ENCODE measurements at regions not wholly inside any gene's neighbourhood (a gene's known extent, or its start where the extent isn't known, plus 50 kb on each side); places are given as distances from the start of the nearest gene placed in this dataset.
A peak's percentile ranks its signal among the peaks of the same experiment; 100 is the strongest.

DNA sequence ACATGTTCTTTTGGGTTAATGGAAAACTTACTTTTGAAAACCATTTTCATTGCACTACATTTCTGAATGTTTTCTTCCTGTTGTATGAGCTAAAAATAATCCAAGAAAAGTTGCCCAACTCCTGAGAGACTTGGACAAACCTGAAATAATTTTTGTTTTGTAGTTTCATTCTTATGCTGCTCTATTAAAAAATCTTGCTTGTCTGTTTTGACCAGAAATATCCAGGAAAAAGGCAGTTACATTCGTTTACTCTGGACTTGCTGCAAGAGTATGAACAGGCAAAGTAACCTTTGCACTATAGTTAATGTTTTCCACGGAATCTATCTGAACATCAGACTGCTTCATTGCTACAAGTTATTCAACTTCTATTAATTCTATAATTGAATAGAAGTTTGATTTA, 200.1 kb upstream of the DAB2 start:
- H3K9ac ChIP-seq (ENCODE audit: low read length) = no peak overlapping the region
- no peak overlapping the region for H3K27ac ChIP-seq (ENCODE audit: low read depth, low read length)
- H3K27me3 ChIP-seq (ENCODE audit: insufficient read depth, low read length, poor library complexity) = no peaks in the 10 kb centered on the region
- no CpG with 5 or more reads among the region's 2 CpGs for WGBS (ENCODE audit: extremely low coverage, insufficient coverage, low lambda C conversion rate)
- H2BK15ac ChIP-seq (replicated peaks; ENCODE audit: low read depth) = no peak overlapping the region
- no peak overlapping the region for H2AK5ac ChIP-seq (ENCODE audit: low read length)
- no peak overlapping the region for H2BK120ac ChIP-seq (ENCODE audit: low read depth, low read length)
- H3K4me1 ChIP-seq (ENCODE audit: control insufficient read depth, low read depth, low read length) = no peaks in the 10 kb centered on the region
- H3K79me2 ChIP-seq (ENCODE audit: control insufficient read depth, insufficient read depth, low read length) = no peaks in the 10 kb centered on the region
- no peak overlapping the region for H3K23ac ChIP-seq (ENCODE audit: low read length)
- no peak for DNase-seq
- H3K4me2 ChIP-seq (ENCODE audit: low read length) = no peak overlapping the region
- H2BK5ac ChIP-seq (ENCODE audit: low read length) = no peak overlapping the region
- no peak overlapping the region for H3K56ac ChIP-seq (ENCODE audit: low read length)
- H3K36me3 ChIP-seq (ENCODE audit: control insufficient read depth, insufficient read depth, low read length) = no peaks in the 10 kb centered on the region
- H4K8ac ChIP-seq (ENCODE audit: low read depth, low read length) = no peak overlapping the region
- no peak overlapping the region for H3K4ac ChIP-seq (ENCODE audit: low read depth, low read length)
- H3K18ac ChIP-seq (ENCODE audit: low read length) = no peak overlapping the region
- H3K4me3 ChIP-seq (ENCODE audit: low read length) = no peak overlapping the region
- no peak overlapping the region for H4K5ac ChIP-seq (ENCODE audit: low read length)
- H3K79me1 ChIP-seq (ENCODE audit: low read length) = no peaks in the 10 kb centered on the region

DNA sequence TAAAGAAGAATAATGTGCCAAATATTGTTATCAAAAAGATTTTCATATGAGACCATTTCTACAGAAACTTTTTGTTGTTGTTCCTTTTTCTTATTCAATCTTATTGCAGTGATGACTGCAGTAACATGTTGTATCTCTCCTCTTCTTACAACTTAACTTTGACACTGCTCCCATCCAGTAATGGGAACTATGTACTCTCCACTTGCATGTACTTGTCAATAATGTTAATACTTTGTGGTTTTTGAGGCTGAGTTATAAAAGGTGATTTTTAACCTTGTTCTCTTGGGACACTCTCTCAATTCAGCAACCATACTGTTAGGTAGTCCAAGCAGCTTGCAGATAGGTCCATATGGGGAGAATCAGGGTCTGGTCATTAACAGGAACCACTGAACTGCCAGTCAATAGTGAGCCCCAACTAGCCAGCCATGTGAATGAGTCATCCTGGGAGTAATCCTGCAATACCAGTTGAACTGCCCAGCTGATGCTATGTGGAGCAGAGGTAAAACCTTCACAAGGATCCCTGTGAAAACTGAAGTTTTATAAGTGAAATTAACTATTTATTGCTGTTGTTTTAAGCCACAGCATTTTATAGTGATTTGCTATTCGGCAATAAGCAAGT, 199.6 kb upstream of the DAB2 start:
- Histone ChIP-seq H2BK15ac (replicated peaks; ENCODE audit: low read depth) (no peak overlapping the region), H2AK5ac (ENCODE audit: low read length) (no peak overlapping the region), H3K79me2 (ENCODE audit: control insufficient read depth, insufficient read depth, low read length) (no peaks in the 10 kb centered on the region), H3K9ac (ENCODE audit: low read length) (no peak overlapping the region), H3K4ac (ENCODE audit: low read depth, low read length) (no peak overlapping the region), H3K56ac (ENCODE audit: low read length) (no peak overlapping the region), H3K27ac (ENCODE audit: low read depth, low read length) (no peak overlapping the region), H3K4me3 (ENCODE audit: low read length) (no peak overlapping the region), H4K5ac (ENCODE audit: low read length) (no peak overlapping the region), H3K27me3 (ENCODE audit: insufficient read depth, low read length, poor library complexity) (no peaks in the 10 kb centered on the region), H2BK5ac (ENCODE audit: low read length) (no peak overlapping the region), H3K4me2 (ENCODE audit: low read length) (no peak overlapping the region), H3K18ac (ENCODE audit: low read length) (no peak overlapping the region), H3K79me1 (ENCODE audit: low read length) (no peaks in the 10 kb centered on the region), H3K23ac (ENCODE audit: low read length) (no peak overlapping the region), H2BK120ac (ENCODE audit: low read depth, low read length) (no peak overlapping the region), H3K36me3 (ENCODE audit: control insufficient read depth, insufficient read depth, low read length) (no peaks in the 10 kb centered on the region), H3K4me1 (ENCODE audit: control insufficient read depth, low read depth, low read length) (no peaks in the 10 kb centered on the region), H4K8ac (ENCODE audit: low read depth, low read length) (no peak overlapping the region)
- WGBS (ENCODE audit: extremely low coverage, insufficient coverage, low lambda C conversion rate) = no CpG with 5 or more reads among the region's 1 CpG
- peak; percentile 65 for DNase-seq

DNA sequence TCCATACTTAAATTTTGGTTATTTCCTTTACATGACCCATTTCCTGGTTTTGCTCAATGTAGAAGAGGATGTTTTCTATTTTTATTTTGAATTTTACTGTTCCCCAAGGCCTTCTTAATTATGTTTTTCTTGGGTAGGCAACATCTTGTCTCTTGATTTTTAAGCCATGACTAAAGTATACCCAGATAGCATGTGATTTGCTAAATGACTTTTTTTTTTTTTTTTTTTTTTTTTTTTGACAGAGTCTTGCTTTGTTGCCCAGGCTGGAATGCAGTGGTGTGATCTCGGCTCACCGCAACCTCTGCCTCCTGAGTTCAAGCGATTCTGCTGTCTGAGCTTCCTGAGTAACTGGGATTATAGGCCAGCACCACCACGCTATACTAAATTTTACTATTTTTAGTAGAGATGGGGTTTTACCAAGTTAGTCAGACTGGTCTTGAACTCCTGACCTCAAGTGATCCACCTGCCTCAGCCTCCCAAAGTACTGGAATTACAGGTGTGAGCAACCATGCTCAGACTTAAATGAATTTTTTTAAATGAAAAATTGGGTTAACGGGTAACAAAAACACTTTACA, 198.6 kb upstream of the DAB2 start:
- Histone ChIP-seq H3K4me3 (ENCODE audit: low read length) (no peak overlapping the region), H3K18ac (ENCODE audit: low read length) (no peak overlapping the region), H3K36me3 (ENCODE audit: control insufficient read depth, insufficient read depth, low read length) (no peaks in the 10 kb centered on the region), H3K56ac (ENCODE audit: low read length) (no peak overlapping the region), H3K4ac (ENCODE audit: low read depth, low read length) (no peak overlapping the region), H3K27ac (ENCODE audit: low read depth, low read length) (no peak overlapping the region), H2AK5ac (ENCODE audit: low read length) (no peak overlapping the region), H3K27me3 (ENCODE audit: insufficient read depth, low read length, poor library complexity) (no peaks in the 10 kb centered on the region), H2BK15ac (replicated peaks; ENCODE audit: low read depth) (no peak overlapping the region), H3K4me2 (ENCODE audit: low read length) (no peak overlapping the region), H3K23ac (ENCODE audit: low read length) (no peak overlapping the region), H2BK5ac (ENCODE audit: low read length) (no peak overlapping the region), H2BK120ac (ENCODE audit: low read depth, low read length) (no peak overlapping the region), H4K5ac (ENCODE audit: low read length) (no peak overlapping the region), H4K8ac (ENCODE audit: low read depth, low read length) (no peak overlapping the region), H3K79me1 (ENCODE audit: low read length) (no peaks in the 10 kb centered on the region), H3K79me2 (ENCODE audit: control insufficient read depth, insufficient read depth, low read length) (no peaks in the 10 kb centered on the region), H3K9ac (ENCODE audit: low read length) (no peak overlapping the region), H3K4me1 (ENCODE audit: control insufficient read depth, low read depth, low read length) (no peaks in the 10 kb centered on the region)
- no CpG with 5 or more reads among the region's 5 CpGs for WGBS (ENCODE audit: extremely low coverage, insufficient coverage, low lambda C conversion rate)
- no peak for DNase-seq

- Histone ChIP-seq H3K79me1 (ENCODE audit: low read length) (no peaks in the 10 kb centered on the region), H3K4me1 (ENCODE audit: control insufficient read depth, low read depth, low read length) (no peaks in the 10 kb centered on the region), H3K36me3 (ENCODE audit: control insufficient read depth, insufficient read depth, low read length) (no peaks in the 10 kb centered on the region), H3K27me3 (ENCODE audit: insufficient read depth, low read length, poor library complexity) (no peaks in the 10 kb centered on the region), H3K9ac (ENCODE audit: low read length) (no peak overlapping the region), H3K23ac (ENCODE audit: low read length) (no peak overlapping the region), H3K56ac (ENCODE audit: low read length) (no peak overlapping the region), H3K4me3 (ENCODE audit: low read length) (no peak overlapping the region), H2BK5ac (ENCODE audit: low read length) (no peak overlapping the region), H3K4me2 (ENCODE audit: low read length) (no peak overlapping the region), H4K8ac (ENCODE audit: low read depth, low read length) (no peak overlapping the region), H3K18ac (ENCODE audit: low read length) (no peak overlapping the region), H2BK120ac (ENCODE audit: low read depth, low read length) (no peak overlapping the region), H3K4ac (ENCODE audit: low read depth, low read length) (no peak overlapping the region), H4K5ac (ENCODE audit: low read length) (no peak overlapping the region), H2AK5ac (ENCODE audit: low read length) (no peak overlapping the region), H3K27ac (ENCODE audit: low read depth, low read length) (no peak overlapping the region), H3K79me2 (ENCODE audit: control insufficient read depth, insufficient read depth, low read length) (no peaks in the 10 kb centered on the region), H2BK15ac (replicated peaks; ENCODE audit: low read depth) (no peak overlapping the region)
- no CpG with 5 or more reads among the region's 6 CpGs for WGBS (ENCODE audit: extremely low coverage, insufficient coverage, low lambda C conversion rate)
- no peak for DNase-seq
Observed at GRCh38 chr5:39622281-39622680, 197.5 kb upstream of the DAB2 start.

DNA sequence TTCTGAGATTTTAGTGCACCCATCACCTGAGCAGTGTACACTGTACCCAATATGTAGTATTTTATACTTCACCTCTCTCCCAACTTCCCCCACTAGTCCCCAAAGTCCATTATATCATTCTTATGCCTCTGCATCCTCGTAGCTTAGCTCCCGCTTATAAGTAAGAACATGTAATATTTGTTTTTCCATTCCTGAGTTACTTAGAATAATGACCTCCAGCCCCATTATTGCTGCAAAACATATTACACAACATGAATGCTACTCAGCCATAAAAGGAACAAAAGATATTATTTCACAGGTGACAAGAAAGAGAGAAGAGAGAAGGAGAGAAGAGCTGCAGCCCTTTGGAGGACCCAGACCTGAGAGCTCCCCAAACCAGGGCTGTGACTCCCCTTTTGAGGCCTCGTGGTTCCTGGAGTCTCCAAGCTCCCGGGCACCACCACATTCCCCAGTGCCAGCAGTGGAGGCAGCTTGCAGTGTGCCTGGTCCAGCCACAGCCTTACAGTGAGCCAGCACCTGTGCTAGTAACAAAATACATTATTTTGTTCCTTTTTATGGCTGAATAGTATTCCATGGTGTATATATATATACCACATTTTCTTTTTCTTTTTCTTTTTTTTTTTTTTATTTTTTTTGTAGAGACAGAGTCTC, 194.5 kb upstream of the DAB2 start:
- no peak overlapping the region for H3K56ac ChIP-seq (ENCODE audit: low read length)
- H3K79me2 ChIP-seq (ENCODE audit: control insufficient read depth, insufficient read depth, low read length) = no peaks in the 10 kb centered on the region
- H3K4ac ChIP-seq (ENCODE audit: low read depth, low read length) = no peak overlapping the region
- no peak overlapping the region for H2BK120ac ChIP-seq (ENCODE audit: low read depth, low read length)
- no peak overlapping the region for H2AK5ac ChIP-seq (ENCODE audit: low read length)
- no peak overlapping the region for H3K4me3 ChIP-seq (ENCODE audit: low read length)
- WGBS (ENCODE audit: extremely low coverage, insufficient coverage, low lambda C conversion rate) = no CpG with 5 or more reads among the region's 4 CpGs
- H3K23ac ChIP-seq (ENCODE audit: low read length) = no peak overlapping the region
- H3K9ac ChIP-seq (ENCODE audit: low read length) = no peak overlapping the region
- no peak for DNase-seq
- no peak overlapping the region for H2BK5ac ChIP-seq (ENCODE audit: low read length)
- no peak overlapping the region for H4K5ac ChIP-seq (ENCODE audit: low read length)
- no peak overlapping the region for H4K8ac ChIP-seq (ENCODE audit: low read depth, low read length)
- no peaks in the 10 kb centered on the region for H3K36me3 ChIP-seq (ENCODE audit: control insufficient read depth, insufficient read depth, low read length)
- no peaks in the 10 kb centered on the region for H3K4me1 ChIP-seq (ENCODE audit: control insufficient read depth, low read depth, low read length)
- no peak overlapping the region for H2BK15ac ChIP-seq (replicated peaks; ENCODE audit: low read depth)
- no peak overlapping the region for H3K18ac ChIP-seq (ENCODE audit: low read length)
- no peak overlapping the region for H3K27ac ChIP-seq (ENCODE audit: low read depth, low read length)
- no peaks in the 10 kb centered on the region for H3K79me1 ChIP-seq (ENCODE audit: low read length)
- no peaks in the 10 kb centered on the region for H3K27me3 ChIP-seq (ENCODE audit: insufficient read depth, low read length, poor library complexity)
- no peak overlapping the region for H3K4me2 ChIP-seq (ENCODE audit: low read length)
